GM21526 (cell line): ENCODE measurements at regions not wholly inside any gene's neighbourhood (a gene's known extent, or its start where the extent isn't known, plus 50 kb on each side); places are given as distances from the start of the nearest gene placed in this dataset.

ENCODE experiments used
- ATAC-seq: cut with Tn5 transposase; IDR thresholded peaks from one replicate; pipeline ENCODE4 v1.9.1; 2021; ENCODE audit warnings: moderate library complexity; ENCODE audit not compliant: unreplicated experiment, low FRiP score

DNA sequence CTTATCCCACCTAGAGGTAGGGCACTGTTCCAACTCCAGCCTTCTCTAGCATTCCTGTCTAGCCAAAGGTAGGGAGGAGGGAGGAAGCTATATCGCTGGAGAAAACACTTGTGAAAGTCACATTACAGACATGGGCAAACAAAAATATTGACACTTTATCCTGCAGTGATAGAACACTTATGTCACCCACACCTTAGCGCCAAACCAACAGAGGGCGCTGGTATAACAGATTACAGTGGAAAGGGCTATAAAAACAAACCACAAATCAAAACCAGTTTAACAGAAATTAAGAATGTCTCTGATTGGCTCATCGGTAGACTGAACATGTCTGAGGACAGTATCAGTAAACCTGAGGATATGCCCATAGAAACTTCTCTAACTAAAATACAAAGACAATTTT, 451.3 kb downstream of the TLL1 start:
- no peak for ATAC-seq

DNA sequence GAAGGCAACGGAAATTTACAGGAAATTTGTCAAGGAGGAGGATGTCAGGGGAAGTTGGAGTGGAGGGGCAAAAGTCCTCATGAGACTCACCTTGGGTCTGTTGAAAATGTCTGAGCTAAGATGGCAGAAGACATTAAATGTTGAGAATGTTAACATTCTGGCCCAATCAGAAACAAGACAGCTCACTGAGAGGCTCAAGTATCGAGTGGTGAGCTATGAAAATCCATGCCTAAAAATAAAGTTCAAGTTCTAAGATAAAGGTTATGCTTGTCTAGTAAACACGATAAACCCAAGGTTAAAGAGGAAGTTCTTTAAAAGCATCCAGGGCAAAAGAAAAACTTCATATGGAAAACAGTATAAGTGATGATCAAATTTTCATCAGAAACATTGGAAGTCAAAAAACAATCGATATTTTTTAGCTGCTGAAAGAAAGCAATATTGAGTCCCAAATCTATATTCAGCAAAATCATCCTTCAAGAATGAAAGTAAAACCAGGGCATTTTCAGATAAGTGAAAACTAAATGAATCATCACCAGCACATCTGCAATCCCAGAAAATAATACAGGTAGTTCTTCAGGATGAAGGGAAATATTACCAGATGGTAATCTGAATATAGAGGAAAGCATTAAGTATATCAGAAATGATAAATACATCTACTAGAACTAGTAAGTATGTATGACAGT, 462.4 kb downstream of the TLL1 start:
- ATAC-seq = no peak

DNA sequence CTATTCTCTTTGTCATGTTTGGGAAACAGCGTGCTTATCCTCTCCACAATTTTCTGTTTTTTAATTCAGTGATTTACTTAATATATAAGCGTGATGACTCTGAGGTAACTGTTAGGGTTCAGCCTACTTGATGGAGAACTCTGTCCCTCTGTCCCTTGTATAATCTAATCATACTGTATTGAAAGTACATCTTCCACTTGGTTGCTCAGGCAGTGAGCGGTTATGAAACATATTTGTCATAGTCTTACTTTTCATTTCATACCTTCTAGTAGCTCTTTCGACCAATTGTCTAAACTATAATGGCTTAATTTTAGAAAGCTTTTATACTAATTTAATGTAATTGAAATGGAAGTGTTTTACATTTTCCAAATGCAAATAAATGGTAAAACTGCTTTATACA, 469.0 kb downstream of the TLL1 start:
- no peak for ATAC-seq

DNA sequence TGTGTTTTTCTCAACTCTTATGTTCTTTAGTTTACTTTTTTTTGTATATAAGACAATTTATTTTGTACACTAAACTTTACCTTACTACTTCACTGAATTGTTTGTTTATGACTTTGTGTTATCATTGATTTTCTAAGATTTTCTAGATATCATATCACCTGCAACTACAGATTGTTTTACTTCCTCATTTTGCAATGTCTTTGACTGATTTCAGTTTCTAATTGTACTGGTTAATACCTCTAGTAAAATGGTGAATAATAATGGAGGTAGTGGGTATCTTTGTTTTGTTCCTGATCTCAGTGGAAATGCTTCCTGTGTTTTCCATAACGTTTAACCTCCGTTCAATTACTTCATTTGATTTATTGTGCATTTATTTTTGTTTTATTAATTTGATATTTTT, 490.2 kb downstream of the TLL1 start:
- ATAC-seq = no peak

DNA sequence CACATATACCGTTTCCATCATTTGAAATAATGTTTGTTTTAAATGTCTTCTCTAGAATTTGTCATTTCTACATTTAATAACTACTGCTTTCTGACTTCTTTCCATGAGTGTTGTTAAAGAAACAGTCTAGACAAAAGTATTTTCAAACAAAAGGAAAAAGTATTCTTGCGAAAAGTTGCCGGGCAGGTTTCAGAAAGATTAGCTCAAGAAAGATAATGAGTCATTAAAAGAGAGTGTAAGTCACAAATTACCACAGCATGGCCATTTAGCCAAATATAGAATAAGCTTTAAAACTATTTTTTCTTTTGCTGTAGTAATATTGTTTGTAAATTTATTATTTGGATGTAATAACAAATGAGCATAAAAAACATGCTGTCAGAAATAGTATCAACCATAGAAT, 493.0 kb downstream of the TLL1 start:
- no peak for ATAC-seq

DNA sequence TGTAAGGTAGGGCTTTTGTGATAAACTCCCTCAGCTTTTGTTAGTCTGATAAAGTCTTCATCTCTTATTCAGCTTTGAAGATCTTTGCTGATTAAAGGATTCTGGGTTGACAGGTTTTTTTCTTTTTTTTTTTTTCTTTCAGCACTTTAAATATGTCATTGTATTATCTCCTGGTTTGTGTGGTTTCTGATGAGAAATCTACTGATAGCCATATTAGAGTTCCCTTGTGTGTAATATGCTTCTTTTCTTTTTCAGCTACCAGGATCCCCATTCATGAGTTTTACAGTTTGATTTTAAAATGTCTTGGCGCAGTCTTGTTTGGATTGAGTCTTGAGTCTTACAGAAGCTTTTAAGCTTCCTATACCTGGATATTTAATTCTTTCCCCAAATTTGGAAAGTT, 504.5 kb downstream of the TLL1 start:
- no peak for ATAC-seq

DNA sequence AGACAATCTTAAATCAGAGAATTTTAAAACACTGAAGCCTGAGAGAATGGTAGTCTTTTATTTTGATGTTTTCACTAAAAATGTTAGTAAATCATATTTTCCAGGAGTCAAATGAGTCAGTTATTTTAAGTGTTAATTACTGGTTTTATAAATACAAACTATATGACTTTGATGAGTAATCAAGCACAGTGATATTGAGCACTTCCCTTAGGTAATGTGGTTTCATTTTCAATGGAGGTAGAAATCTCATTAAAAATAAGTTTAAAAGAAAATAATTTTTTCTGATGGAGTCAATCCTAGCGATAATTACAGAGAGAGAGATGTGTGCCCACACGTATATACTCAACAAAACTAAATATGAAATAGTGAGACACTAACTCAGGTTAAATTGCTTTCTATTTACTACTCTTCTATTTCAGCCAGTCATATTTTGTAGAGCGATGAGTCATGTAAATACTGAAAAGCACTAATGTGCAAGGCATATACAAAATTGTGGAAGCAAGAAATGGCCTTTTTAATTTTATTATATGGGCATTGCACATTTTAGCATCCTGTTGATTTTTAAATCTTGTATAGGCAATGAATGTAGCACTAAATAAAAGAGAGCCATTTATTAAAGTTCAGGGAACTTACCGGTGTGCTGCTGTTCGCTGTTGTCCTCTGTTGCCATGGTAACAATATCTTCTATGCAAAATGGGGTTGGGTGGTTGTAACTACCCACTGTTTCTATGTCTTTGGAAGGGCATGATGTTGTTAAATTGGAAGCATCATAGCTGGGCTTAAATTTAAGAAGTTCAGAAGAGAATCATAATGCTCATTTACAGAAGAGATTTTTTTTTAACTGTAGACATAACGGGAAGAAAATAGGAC, 513.7 kb downstream of the TLL1 start:
- ATAC-seq = no peak

DNA sequence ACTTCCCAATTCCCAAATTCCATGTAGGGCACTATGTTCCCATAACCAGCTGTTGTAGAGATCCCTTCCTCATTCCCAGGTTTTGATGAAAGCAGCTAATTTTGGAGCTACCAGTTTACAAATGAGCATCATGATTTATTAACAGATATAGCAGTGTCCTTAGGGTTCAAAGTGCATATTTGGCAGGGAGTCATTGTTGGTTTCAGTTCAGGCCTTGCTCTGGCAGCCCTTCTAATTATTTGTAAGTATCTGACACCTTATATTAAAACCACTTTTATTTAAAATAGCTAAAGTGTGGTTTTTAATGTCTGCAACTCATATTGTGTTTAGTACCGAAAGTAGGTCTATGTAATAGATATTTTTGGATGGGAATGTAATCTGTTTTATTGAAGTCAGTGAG, 518.5 kb downstream of the TLL1 start:
- no peak for ATAC-seq

DNA sequence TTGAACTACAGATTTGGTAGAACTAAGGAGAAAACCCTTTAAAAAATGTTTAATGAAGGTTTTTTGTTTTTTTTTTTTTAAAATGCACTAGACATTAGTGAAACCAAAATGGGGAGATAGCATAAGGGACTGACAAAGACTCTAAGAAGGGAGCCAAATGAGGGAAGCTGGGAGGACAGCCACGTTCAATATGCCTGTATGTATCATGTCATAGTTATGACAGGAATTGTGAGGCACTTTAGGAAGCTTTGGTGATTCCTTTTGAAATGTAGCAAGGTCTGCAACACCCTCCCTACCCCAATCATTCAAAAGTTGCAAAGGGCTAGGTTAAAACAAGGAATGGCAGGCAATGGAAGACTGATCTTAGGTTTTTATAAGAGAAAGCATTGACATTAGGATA, 526.0 kb downstream of the TLL1 start:
- ATAC-seq = no peak

DNA sequence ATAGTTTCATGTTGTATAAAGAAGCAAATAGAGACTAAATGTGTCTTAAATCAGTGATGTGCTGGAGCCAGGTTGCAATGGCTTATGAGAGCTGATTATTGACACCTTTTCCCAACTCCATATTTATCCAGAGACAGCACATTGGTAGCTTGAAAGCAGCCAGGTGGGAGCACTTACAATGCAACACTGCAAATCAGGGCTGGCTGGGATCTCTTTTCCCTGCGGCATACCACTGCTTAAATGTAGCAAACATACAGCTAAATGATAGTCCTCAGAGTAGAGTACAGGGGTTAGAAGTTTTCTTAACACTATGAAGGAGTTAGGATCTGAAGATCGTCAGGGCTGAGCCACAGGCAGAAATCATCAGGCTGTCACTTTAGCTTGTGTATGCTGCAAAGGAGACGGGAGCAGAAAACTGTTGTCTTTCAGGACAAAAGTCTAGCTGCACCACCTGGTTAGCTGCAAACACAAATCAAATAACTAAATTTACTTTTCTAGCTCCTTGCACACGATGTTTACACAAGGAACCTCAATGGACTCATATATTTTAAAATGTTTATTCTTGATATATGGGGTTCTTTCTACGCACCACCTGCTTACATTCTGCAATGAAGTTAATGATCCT, 527.3 kb downstream of the TLL1 start:
- no peak for ATAC-seq

DNA sequence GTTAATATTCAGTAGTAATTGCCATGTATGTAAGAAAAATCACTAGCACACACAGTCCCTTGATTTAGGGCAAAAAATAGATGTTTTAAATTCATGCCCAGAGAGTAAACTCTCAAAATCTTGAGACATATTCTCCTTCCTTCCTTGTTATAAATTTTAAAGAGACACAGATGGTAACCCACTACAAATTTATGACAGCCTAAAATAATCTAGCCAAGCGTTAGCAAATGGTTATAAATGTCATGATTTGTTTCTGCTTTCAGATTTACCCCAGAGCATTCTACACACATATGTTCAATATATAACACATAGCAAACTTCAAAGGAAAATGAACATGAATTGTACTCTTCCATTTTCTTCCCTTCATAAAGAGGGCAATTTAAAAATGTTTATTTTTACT, 540.3 kb downstream of the TLL1 start:
- no peak for ATAC-seq

DNA sequence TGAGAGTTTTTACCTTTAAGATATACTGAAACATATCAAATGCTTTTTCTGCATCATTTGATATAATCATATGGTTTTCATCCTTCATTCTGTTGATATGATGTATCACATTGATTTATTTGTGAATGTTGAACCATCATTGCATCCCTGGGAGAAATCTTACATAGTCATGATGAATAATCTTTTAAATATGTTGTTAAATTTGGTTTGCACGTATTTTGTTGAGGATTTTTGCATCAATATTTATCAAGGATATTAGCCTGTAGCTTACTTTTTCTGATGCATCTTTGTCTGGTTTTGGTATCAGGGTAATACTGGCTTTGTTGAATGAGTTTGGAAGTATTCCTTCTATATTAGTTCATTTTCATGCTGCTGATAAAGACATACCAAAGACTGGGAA, 541.4 kb downstream of the TLL1 start:
- no peak for ATAC-seq

DNA sequence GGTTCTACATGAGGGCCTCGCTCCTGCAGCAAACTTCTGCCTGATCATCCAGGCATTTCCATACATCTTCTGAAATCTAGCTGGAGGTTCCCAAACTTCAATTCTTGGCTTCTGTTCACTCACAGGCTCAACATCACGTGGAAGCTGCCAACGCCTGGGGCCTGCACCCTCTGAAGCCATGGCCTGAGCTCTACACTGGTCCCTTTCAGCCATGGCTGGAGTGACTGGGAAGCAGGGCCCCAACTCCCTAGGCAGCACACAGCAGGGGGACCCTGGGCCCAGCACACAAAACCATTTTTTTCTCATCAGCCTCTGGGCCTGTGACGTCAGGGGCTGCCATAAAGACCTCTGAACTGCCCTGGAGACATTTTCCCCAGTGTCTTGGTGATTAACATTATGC, 542.7 kb downstream of the TLL1 start:
- no peak for ATAC-seq

DNA sequence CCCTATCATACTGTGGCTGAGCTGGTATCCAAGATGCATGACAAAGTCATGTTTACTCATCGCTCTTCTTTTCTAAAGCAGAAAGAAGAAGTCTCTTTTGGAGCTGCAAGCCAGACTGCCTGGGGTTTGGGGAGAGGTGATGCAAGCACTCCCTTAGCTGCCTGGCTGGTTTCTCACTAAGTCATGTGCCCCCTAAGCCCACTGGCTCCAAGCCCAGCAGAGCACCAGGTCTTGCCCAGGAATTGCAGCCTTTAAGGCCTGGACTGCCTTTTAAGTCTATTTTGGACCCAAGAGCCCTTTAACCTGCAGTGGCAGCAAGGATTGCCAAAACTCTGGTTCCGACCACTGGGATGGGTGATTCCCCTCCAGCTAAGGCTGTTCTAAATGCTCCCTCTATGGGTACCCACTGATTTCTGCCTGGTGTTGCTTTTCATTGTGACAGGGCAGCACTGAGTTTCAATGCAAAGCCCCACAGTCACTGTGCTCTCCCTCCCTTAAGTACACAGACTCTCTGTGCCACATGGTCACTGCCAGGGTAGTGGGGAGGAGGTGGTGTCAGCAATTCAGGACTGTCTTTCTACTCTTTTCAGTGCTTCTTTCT, 548.6 kb downstream of the TLL1 start:
- ATAC-seq = no peak

DNA sequence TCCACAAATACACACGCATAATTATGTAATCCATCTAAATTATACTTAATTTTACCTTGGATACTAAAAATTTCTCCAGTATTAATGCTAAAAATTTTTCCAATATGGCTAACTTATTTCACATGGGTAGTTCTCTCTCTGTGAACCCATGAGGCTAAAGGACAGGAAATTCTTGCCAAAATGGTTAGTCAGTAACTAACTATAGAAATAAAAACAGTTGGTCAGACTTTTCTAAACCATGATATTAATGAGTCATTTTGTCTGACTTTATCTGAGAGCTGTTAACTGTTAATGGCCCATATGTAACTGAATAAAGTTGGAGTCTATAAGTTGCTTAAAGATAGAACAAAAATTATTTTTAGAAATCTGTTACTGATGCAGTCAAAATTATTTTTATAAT, 549.4 kb downstream of the TLL1 start:
- no peak for ATAC-seq

DNA sequence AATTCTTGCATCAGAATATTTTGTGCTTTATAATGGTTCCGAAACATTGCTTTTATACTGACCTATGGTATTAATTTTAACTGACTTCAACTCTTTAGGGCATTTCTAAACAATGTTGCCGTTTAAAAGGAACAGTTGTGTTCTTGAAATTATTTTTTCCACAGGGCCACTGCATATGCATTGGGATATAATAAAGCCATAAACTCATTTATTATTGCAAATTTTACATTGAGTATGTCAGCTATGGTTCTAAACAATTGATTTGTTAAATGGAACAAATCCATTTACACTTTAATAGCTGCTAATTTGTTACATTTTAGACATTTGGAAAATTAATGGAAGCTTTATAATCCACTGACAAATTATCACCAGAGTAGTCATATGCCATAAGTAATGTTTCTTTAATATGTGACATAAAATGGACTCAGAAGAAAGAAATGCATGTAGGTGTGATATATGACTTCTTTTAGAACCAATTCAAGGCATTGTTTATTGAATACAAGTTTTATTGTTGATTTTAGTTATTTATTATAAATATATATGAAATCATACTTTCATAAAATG, 553.3 kb downstream of the TLL1 start:
- ATAC-seq = no peak

DNA sequence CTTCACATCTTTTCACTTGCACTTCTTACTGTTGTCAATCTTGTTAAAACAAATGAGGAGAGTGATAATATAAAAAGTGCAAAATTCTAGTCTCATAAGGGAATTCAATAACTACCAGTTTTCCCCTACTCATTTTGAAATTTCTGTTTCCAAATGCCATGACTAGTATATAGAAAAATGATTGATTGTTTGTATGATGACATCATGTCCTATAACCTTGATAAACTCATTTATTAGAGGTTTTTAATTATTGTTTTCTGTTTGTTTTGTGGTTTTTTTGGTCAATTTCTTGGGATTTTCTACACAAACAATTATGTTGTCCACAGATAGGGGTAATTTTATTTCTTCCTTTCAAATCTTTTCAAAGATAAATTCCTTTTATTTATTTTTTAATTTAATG, 559.1 kb downstream of the TLL1 start:
- no peak for ATAC-seq

DNA sequence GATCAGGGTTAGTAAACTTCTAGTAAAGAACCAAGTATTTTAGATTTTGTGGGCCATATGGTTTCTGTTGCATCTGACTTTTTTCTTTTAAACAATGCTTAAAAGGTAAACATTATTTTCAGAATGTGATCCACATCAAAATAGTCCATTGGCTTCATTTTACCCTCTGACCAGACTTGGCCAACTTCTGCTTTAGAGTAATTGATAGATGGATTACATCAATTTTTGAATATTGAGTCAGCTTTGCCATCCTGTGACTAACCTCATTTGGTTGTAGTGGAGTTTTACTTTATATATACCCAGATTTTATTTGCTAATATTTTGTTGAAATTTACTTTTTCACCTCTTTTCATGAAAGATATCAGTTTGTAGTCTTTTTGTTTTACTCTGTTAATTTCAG, 559.8 kb downstream of the TLL1 start:
- ATAC-seq = no peak

DNA sequence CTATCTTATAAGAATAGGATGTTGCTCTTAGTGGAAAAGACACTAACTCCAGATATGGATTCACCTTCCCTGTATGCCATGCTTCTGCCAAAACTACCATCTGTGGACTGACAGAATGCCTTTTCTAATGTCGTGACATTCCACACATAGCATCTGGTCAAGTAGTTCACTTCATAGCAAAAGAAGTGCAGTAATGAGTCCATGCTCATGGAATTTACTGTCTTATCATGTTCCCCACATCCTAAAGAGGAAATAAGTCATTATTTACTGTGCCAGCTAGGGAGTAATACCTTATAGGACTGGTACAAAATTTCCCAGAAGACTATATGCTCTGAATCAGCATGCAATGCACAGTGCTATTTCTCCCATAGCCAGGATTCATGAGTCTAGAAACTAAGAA, 562.4 kb downstream of the TLL1 start:
- ATAC-seq = no peak

DNA sequence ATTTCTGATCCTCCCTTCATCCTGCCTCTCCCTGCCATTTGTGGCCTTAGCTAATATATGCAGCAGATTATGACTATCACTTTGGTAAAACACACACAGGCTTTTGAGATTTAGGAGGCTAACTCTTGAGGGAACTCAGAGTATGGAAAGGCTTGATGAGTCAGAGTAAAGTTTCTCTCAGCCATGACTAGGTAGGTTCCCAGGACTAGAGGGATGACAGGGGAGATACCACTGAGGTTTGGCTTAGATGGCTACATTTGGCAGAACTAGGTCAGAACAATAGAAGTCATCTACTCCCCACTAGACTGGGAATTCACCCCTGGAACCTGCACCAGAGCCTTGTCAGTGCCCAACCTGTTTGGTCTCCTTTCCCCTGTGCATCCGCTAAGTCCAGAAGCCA, 585.7 kb downstream of the TLL1 start:
- ATAC-seq = no peak

DNA sequence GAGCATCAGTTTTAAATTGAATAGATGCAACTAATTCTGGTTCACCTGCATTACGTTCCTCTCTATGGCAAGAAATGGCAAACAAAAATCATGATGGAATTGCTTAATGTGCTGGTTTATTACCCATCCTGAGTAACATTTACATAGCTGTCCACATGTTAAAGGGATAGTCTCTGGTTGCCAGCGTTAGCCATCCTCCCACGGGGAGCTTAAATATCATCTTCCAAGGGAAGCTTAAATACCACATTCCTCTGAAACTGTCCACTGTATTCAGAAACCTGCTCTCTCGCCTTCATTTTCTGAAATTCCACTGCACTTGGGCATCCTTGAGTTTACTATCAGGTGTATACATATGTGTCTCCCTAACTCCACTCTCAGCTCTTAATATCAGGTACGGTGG, 586.6 kb downstream of the TLL1 start:
- no peak for ATAC-seq
